GM12872 (cell line): ENCODE measurements at regions not wholly inside any gene's neighbourhood (a gene's known extent, or its start where the extent isn't known, plus 50 kb on each side); places are given as distances from the start of the nearest gene placed in this dataset.
A peak's percentile ranks its signal among the peaks of the same experiment; 100 is the strongest.

Source experiments
- TF ChIP-seq, protein P1 (sequence below): IDR thresholded peaks from 3 replicates; pipeline ENCODE4 v1.5.1; 2011; ENCODE audit warnings: low read depth, mild to moderate bottlenecking, low read length, moderate library complexity; ENCODE audit not compliant: insufficient read depth

- TF ChIP-seq, protein P1, sequence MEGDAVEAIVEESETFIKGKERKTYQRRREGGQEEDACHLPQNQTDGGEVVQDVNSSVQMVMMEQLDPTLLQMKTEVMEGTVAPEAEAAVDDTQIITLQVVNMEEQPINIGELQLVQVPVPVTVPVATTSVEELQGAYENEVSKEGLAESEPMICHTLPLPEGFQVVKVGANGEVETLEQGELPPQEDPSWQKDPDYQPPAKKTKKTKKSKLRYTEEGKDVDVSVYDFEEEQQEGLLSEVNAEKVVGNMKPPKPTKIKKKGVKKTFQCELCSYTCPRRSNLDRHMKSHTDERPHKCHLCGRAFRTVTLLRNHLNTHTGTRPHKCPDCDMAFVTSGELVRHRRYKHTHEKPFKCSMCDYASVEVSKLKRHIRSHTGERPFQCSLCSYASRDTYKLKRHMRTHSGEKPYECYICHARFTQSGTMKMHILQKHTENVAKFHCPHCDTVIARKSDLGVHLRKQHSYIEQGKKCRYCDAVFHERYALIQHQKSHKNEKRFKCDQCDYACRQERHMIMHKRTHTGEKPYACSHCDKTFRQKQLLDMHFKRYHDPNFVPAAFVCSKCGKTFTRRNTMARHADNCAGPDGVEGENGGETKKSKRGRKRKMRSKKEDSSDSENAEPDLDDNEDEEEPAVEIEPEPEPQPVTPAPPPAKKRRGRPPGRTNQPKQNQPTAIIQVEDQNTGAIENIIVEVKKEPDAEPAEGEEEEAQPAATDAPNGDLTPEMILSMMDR: peak; percentile 52; the same call in 2 of the 3 replicates
These were observed 50.7 kb upstream of the HNRNPA3 start for GRCh38 chr2:177161741-177162460.
